Activated CD4-positive, alpha-beta memory T cell treated with anti-CD3 and anti-CD28 coated beads for 36 hours (primary cell): ENCODE measurements at regions not wholly inside any gene's neighbourhood (a gene's known extent, or its start where the extent isn't known, plus 50 kb on each side); places are given as distances from the start of the nearest gene placed in this dataset.
A peak's percentile ranks its signal among the peaks of the same experiment; 100 is the strongest.

ENCODE experiments used
- CTCF ChIA-PET: fragments of 350-600 bp; sonication (Branson Sonifier 250); formaldehyde crosslinking; loops from one replicate; lab custom pipeline; 2021; ENCODE audit warnings: antibody characterized with exemption, inconsistent platforms; lab: Charles Lee
- POLR2A ChIA-PET: fragments of 350-600 bp; sonication (Branson Sonifier 250); formaldehyde crosslinking; loops from one replicate; lab custom pipeline; 2021; ENCODE audit warnings: antibody characterized with exemption; lab: Charles Lee
- DNase-seq: peaks from one replicate; pipeline ENCODE4 v3.0.0-alpha.2; 2020
- H3K27ac Mint-ChIP-seq: one replicate; pipeline ENCODE4 v1.8.0; 2021; ENCODE audit warnings: mixed read lengths
- H3K27me3 Mint-ChIP-seq: one replicate; pipeline ENCODE4 v1.8.0; 2021; ENCODE audit warnings: mixed read lengths
- H3K36me3 Mint-ChIP-seq: one replicate; pipeline ENCODE4 v1.8.0; 2021; ENCODE audit warnings: mixed read lengths
- H3K4me1 Mint-ChIP-seq: one replicate; pipeline ENCODE4 v1.8.0; 2021; ENCODE audit warnings: low read depth, mixed read lengths
- H3K4me3 Mint-ChIP-seq: one replicate; pipeline ENCODE4 v1.8.0; 2021; ENCODE audit warnings: mild to moderate bottlenecking, mixed read lengths
- H3K9me3 Mint-ChIP-seq: one replicate; pipeline ENCODE4 v1.8.0; 2021; ENCODE audit warnings: mixed read lengths
- intact Hi-C: fragments of 100-400 bp; cut with micrococcal nuclease; formaldehyde crosslinking; loops from one replicate; pipeline ENCODE4 v1.15.1; 2023

DNA sequence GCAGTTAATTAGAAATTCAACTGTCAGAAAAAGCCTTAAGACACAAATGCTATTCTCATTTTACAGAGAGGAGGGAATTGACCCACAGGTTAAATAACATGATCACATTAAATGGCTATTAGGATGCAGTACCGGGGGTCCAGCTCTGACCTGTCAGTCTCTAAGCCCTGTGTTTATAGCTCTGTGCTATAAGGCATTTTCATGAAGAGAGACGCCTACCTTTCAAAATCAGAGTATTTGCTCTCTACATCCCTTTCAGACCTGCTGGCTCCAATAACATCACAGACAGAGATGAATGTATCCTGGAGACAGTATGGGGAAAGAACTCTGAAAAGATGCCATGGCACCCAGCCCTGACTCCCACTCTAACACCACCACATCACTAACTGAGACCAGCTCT lies 189.9 kb upstream of the PRSS58 start:
- intact Hi-C loops: no loop called here
- H3K27me3 Mint-ChIP-seq: peaks cover 2% of the 10 kb centered on the region
- no peak overlapping the region for H3K27ac Mint-ChIP-seq
- DNase-seq: no peak
- ChIA-PET POLR2A (no interaction called here), CTCF (interaction anchor here (1.2 to 1.7 kb wide), 2 partner anchors 9 to 12 kb away, joined by 3 to 6 read pairs; no protein-coding TSS in a partner anchor)
- no peaks in the 10 kb centered on the region for H3K36me3 Mint-ChIP-seq
- H3K9me3 Mint-ChIP-seq: no peaks in the 10 kb centered on the region
- no peak overlapping the region for H3K4me3 Mint-ChIP-seq
- peaks cover 15% of the 10 kb centered on the region for H3K4me1 Mint-ChIP-seq

DNA sequence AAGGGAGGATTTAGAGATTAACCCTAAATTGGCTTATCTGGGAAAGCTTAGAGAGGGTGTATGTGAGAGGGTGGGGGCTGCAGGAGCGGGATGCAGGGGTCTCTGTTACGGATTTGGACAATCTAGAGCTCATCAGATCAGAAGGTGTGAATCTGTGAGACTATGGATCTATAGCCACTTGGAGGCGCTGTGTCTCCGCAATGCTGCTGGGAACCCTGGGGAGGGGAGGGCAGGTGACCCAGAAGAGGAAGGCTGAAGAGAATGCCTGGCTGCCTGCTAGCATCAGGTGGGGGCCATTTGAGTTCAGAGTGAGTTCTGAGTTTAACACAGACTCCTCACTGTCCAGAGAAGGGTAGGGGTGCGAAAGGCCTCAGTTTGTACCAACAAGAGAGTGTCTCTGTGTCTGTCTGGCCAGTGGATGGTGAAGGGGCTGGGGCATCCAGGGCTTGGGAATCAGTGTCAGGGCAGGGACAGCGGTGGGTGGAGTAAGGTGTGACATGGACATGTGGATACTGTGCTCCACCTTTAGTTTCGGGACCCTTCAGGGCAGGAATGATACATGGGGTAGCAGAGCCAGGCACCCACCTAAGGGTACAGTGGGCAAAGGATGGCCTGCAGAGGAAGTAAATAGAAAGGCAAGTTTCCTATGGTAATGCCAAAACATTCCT lies 187.3 kb upstream of the PRSS58 start:
- intact Hi-C loops: loop anchor here (2.0 kb wide), 2 partner anchors 38 to 364 kb away; no protein-coding TSS in a partner anchor
- H3K4me3 Mint-ChIP-seq: no peak overlapping the region
- POLR2A ChIA-PET: no interaction called here

DNA sequence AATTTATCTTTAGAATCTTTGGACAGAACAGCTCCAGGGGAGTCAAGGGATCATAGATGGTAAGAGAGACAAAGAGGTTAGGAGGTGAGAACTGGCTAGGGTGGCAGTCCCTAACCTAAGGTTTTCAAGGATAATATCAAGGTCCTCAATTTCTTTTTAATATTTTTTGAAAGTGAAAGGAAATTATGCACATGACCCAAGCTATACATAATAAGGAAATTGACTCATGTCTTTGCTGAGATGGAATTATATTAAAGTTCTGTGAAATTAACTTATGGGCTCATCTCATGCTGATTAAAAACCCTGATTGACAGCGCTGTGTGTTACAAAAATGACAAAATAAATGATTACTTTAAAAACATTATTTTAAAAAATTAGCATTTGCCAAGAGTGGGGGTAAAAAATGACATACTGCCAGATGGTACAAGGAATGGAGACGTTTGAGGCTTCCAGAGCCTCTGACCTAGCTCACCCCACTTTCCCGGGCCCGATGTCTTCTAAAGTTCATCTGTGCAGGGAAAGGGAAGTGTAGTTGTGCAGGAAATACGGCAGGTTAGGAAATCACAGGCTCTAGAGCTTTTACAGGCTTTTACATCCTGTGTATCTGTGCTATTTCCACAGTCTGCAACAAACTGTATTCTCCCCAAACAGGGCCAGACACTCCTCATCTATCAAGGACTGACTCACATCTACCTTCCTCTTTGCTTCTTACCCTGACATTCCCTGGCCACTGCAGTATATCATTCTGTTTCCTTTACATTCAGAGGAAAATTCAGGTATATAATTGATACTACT lies 185.6 kb upstream of the PRSS58 start:
- H3K4me3 Mint-ChIP-seq: no peak overlapping the region
- H3K36me3 Mint-ChIP-seq: no peaks in the 10 kb centered on the region
- H3K27me3 Mint-ChIP-seq: no peaks in the 10 kb centered on the region
- peaks cover 41% of the 10 kb centered on the region for H3K4me1 Mint-ChIP-seq
- no peak overlapping the region for H3K27ac Mint-ChIP-seq
- no peak for DNase-seq
- H3K9me3 Mint-ChIP-seq: no peaks in the 10 kb centered on the region
- CTCF ChIA-PET: interaction anchor here (0.7 to 1.8 kb wide), 6 partner anchors 16 to 55 kb away, joined by 3 to 12 read pairs (median 4); no protein-coding TSS in a partner anchor
- intact Hi-C loops: loop anchor here (2.0 kb wide), 2 partner anchors 39 to 365 kb away; no protein-coding TSS in a partner anchor
- POLR2A ChIA-PET: interaction anchor here (1.6 kb wide), 1 partner anchor 10 kb away, joined by 4 read pairs; no protein-coding TSS in a partner anchor

More for the DNA sequence above, 187.3 kb upstream of the PRSS58 start:
- Mint-ChIP-seq H3K4me1 (peaks cover 31% of the 10 kb centered on the region), H3K36me3 (no peaks in the 10 kb centered on the region), H3K9me3 (no peaks in the 10 kb centered on the region), H3K27me3 (peaks cover 2% of the 10 kb centered on the region), H3K27ac (peak overlapping the region; percentile 26)
- peak; percentile 53 for DNase-seq
- CTCF ChIA-PET: interaction anchor here (0.8 to 1.8 kb wide), 9 partner anchors 11 to 557 kb away, joined by 3 to 12 read pairs (median 4); no protein-coding TSS in a partner anchor

DNA sequence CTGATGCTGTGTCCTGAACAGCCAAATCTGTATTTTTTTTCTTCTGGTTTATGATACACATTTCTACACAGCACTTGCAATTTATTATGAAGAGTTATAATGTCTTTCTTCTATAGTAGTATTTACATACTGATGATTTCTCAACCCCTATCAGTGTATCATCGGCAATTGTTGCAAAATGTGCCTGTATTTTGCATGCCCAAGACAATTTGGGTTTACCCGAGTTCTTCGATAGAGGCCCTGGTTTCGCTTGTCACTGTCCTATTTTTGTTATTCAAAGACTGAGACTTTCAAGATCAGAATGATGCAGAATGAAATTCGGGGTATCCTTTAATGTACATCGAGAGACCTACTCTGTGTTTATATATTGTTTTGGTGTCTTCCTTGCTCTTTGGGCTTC lies 184.5 kb upstream of the PRSS58 start:
- Mint-ChIP-seq H3K27me3 (no peaks in the 10 kb centered on the region), H3K9me3 (no peaks in the 10 kb centered on the region), H3K36me3 (no peaks in the 10 kb centered on the region), H3K4me1 (peaks cover 45% of the 10 kb centered on the region), H3K4me3 (no peak overlapping the region), H3K27ac (no peak overlapping the region)
- no peak for DNase-seq
- CTCF ChIA-PET: interaction anchor here (1.2 to 2.6 kb wide), 5 partner anchors 17 to 44 kb away, joined by 3 to 8 read pairs (median 5); no protein-coding TSS in a partner anchor
- POLR2A ChIA-PET: no interaction called here
- intact Hi-C loops: no loop called here

DNA sequence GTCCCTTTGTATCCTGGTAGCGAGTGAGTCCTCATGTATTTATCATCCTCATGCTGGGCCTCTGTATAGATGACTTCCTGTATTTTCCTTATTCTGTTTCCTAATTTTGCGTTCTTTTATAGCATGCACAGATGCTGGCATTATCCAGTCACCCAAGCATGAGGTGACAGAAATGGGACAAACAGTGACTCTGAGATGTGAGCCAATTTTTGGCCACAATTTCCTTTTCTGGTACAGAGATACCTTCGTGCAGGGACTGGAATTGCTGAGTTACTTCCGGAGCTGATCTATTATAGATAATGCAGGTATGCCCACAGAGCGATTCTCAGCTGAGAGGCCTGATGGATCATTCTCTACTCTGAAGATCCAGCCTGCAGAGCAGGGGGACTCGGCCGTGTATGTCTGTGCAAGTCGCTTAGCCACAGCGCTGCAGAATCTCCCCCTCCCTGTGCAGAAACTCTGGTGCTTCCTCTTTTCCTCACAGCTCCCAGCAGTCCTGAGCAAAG lies 183.1 kb upstream of the PRSS58 start:
- Mint-ChIP-seq H3K27ac (no peak overlapping the region), H3K4me1 (peaks cover 45% of the 10 kb centered on the region), H3K4me3 (no peak overlapping the region), H3K27me3 (no peaks in the 10 kb centered on the region), H3K9me3 (no peaks in the 10 kb centered on the region), H3K36me3 (no peaks in the 10 kb centered on the region)
- intact Hi-C loops: loop anchor here (2.0 kb wide), 1 partner anchor 18 kb away; no protein-coding TSS in a partner anchor
- peak; percentile 18 for DNase-seq
- ChIA-PET POLR2A (no interaction called here), CTCF (interaction anchor here (1.2 to 2.6 kb wide), 5 partner anchors 14 to 425 kb away, joined by 3 to 10 read pairs (median 4); no protein-coding TSS in a partner anchor)

DNA sequence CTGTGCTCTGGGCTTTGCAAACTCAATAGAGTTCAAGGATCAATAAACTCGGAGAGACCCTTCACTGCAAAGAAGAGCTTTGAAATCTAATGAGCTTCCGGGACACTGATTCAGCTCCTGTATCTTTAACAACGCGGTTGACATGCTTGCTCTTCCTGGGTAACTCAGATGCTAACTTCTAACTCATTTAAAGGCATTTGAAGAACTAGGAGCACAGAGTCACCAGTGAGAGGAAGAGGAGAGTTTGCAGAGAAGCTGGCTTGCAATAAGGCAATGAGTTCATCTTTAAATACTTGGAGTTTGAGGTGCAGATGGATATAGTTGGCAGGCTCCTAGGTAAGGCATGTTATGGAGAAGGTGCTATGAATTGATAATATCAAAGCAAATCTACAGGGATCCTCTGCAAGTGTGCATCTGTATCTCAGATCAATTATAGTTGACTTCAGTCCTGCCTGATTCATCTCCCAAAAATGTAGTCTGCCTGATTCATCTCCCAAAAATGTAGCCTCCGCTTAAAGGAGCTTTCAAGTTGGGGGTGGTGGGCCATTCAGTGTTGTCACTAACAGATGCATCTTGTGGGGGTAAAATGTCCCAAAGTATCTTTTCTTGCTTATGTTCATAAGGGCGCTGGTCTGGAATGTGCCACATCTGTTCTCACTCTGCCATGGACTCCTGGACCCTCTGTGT lies 182.5 kb upstream of the PRSS58 start:
- no peaks in the 10 kb centered on the region for H3K27me3 Mint-ChIP-seq
- ChIA-PET CTCF (interaction anchor here (0.7 to 2.6 kb wide), 8 partner anchors 14 to 1608 kb away, joined by 3 to 10 read pairs (median 4); no protein-coding TSS in a partner anchor), POLR2A (no interaction called here)
- no peaks in the 10 kb centered on the region for H3K9me3 Mint-ChIP-seq
- no peak for DNase-seq
- intact Hi-C loops: loop anchor here (2.0 kb wide), 1 partner anchor 18 kb away; no protein-coding TSS in a partner anchor
- peaks cover 47% of the 10 kb centered on the region for H3K4me1 Mint-ChIP-seq
- no peak overlapping the region for H3K27ac Mint-ChIP-seq
- no peak overlapping the region for H3K4me3 Mint-ChIP-seq
- H3K36me3 Mint-ChIP-seq: no peaks in the 10 kb centered on the region

DNA sequence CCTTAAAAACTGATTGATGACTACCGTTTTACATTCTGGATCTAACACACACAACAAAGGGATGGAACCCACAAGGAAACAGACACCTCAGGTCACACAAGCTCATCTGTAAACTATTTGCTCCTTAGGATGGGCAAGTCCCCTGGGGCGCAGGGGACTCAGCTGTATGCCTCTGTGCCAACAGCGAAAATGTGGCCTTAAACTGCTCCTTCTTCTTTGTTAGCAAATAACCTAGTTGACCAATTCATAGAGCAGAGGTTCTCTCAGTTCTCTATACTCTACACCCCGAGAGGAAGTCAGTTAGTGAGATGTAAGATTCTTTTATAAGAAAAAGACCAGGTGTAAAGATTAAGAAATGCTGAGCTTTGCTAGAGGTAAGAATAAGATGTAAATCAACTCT lies 181.9 kb upstream of the PRSS58 start:
- POLR2A ChIA-PET: no interaction called here
- Mint-ChIP-seq H3K27me3 (no peaks in the 10 kb centered on the region), H3K36me3 (no peaks in the 10 kb centered on the region), H3K4me1 (peaks cover 48% of the 10 kb centered on the region), H3K4me3 (no peak overlapping the region), H3K9me3 (no peaks in the 10 kb centered on the region), H3K27ac (no peak overlapping the region)
- CTCF ChIA-PET: interaction anchor here (0.6 to 2.6 kb wide), 11 partner anchors 9 to 1608 kb away, joined by 3 to 10 read pairs (median 4); no protein-coding TSS in a partner anchor
- no peak for DNase-seq
- intact Hi-C loops: loop anchor here (2.0 to 10.0 kb wide), 2 partner anchors 19 to 565 kb away; no protein-coding TSS in a partner anchor

DNA sequence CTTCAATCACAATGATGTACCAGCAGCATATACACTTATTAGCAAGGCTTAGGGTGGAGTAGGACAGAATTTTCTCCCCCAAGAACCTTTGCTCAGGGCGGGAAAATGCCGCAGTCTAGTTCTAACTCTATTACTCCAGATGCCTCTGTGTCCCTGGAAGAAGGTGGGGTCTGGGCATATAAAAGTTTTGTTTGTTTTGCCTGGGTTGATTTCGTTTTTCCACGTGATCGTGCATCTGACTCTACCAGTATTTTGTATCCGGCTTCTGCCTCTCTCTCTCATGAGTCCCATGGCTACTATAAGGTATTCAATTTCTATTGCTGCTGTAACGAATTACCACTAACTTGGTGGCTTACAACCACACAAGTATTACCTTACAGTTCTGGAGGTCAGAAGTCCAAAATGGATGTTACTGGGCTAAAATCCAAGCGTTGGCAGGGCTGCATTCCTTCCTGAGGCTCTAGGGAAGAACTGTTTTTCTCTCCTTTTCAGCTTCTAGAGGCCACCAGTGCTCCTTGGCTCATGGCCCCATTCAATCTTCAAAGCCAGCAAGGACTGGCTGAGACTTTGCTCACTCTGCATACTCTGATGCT lies 181.2 kb upstream of the PRSS58 start:
- Mint-ChIP-seq H3K9me3 (no peaks in the 10 kb centered on the region), H3K27ac (no peak overlapping the region), H3K4me1 (peaks cover 56% of the 10 kb centered on the region), H3K27me3 (no peaks in the 10 kb centered on the region), H3K4me3 (no peak overlapping the region), H3K36me3 (no peaks in the 10 kb centered on the region)
- ChIA-PET POLR2A (no interaction called here), CTCF (interaction anchor here (0.6 to 2.3 kb wide), 7 partner anchors 10 to 75 kb away, joined by 3 to 7 read pairs (median 3); no protein-coding TSS in a partner anchor)
- DNase-seq: no peak
- intact Hi-C loops: loop anchor here (10.0 kb wide), 1 partner anchor 566 kb away; no protein-coding TSS in a partner anchor

DNA sequence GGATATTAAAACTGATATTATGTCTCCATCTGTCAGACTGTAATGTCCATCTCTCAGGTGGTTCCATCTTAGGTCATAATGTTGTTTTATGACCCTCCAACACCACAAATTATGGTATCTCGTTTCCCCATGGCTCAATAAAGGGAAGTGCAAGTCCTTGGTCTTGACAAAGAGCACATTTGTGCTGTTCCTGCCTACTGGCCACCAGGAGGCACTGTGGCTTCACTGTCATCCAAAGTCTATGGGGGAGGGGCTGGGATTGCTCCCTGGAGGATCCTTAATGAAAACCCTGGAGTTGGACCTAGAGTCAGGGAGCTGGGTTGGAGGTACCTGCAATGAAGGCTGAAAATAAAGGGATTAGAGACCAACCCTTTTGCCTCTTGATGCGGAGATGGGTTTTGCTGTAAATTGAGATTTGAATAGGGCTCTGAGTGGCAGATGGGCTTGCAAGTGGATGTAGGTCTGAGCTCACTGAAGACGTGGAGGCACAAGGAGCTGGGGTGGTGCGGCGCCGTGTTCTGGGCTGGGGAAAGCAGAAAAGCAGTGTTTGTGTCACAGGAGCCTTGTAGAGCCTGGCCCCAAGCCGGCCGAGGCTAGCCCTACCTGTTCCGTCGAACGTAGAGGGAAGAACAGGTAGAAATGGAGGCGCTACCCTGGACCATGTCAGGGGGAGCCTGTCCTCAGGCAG lies 180.5 kb upstream of the PRSS58 start:
- H3K4me1 Mint-ChIP-seq: peaks cover 55% of the 10 kb centered on the region
- intact Hi-C loops: loop anchor here (10.0 kb wide), 1 partner anchor 566 kb away; no protein-coding TSS in a partner anchor
- ChIA-PET CTCF (interaction anchor here (1.1 to 2.3 kb wide), 6 partner anchors 10 to 59 kb away, joined by 3 to 7 read pairs (median 3); no protein-coding TSS in a partner anchor), POLR2A (no interaction called here)
- H3K9me3 Mint-ChIP-seq: no peaks in the 10 kb centered on the region
- no peak overlapping the region for H3K27ac Mint-ChIP-seq
- H3K4me3 Mint-ChIP-seq: no peak overlapping the region
- H3K36me3 Mint-ChIP-seq: no peaks in the 10 kb centered on the region
- no peaks in the 10 kb centered on the region for H3K27me3 Mint-ChIP-seq
- peak; percentile 45 for DNase-seq

DNA sequence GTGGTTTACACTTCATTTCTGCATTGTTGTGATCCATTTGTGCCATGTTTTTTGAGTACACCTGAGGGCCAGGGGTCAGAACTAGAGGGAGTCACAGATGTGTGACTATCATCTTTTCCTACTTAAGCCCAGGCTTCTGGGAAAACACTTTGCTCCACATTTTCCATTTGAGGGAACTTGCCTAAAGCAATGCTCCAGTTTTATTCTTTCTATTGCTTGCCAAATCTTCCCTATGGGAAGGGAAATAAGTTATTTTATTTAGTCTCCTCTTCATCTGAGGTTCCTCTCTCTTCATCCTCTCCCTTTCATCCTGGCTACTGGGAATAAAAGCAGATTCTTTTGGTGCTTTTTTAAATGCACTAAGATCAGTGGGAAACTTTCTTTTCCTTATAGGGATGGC lies 179.9 kb upstream of the PRSS58 start:
- H3K4me1 Mint-ChIP-seq: peaks cover 52% of the 10 kb centered on the region
- DNase-seq: no peak
- no peaks in the 10 kb centered on the region for H3K27me3 Mint-ChIP-seq
- no peaks in the 10 kb centered on the region for H3K36me3 Mint-ChIP-seq
- H3K9me3 Mint-ChIP-seq: no peaks in the 10 kb centered on the region
- ChIA-PET CTCF (interaction anchor here (1.2 kb wide), 1 partner anchor 26 kb away, joined by 3 read pairs; no protein-coding TSS in a partner anchor), POLR2A (no interaction called here)
- no peak overlapping the region for H3K4me3 Mint-ChIP-seq
- no peak overlapping the region for H3K27ac Mint-ChIP-seq
- intact Hi-C loops: loop anchor here (10.0 kb wide), 1 partner anchor 567 kb away; no protein-coding TSS in a partner anchor
